ENCODE measurements at regions not wholly inside any gene's neighbourhood (a gene's known extent, or its start where the extent isn't known, plus 50 kb on each side); places are given as distances from the start of the nearest gene placed in this dataset.

- TF ChIP-seq CTCF (IDR thresholded peaks at IDR 0.05; ENCODE audit: insufficient read depth, low read length, poor library complexity, severe bottlenecking) (no peak), EZH2phosphoT487 (conservative IDR thresholded peaks at IDR 0.05; ENCODE audit: low read length) (no peak)
These were observed 116.7 kb upstream of the LPCAT1 start for GRCh38 chr5:1640421-1640881.
